ENCODE measurements at regions not wholly inside any gene's neighbourhood (a gene's known extent, or its start where the extent isn't known, plus 50 kb on each side); places are given as distances from the start of the nearest gene placed in this dataset.

DNA sequence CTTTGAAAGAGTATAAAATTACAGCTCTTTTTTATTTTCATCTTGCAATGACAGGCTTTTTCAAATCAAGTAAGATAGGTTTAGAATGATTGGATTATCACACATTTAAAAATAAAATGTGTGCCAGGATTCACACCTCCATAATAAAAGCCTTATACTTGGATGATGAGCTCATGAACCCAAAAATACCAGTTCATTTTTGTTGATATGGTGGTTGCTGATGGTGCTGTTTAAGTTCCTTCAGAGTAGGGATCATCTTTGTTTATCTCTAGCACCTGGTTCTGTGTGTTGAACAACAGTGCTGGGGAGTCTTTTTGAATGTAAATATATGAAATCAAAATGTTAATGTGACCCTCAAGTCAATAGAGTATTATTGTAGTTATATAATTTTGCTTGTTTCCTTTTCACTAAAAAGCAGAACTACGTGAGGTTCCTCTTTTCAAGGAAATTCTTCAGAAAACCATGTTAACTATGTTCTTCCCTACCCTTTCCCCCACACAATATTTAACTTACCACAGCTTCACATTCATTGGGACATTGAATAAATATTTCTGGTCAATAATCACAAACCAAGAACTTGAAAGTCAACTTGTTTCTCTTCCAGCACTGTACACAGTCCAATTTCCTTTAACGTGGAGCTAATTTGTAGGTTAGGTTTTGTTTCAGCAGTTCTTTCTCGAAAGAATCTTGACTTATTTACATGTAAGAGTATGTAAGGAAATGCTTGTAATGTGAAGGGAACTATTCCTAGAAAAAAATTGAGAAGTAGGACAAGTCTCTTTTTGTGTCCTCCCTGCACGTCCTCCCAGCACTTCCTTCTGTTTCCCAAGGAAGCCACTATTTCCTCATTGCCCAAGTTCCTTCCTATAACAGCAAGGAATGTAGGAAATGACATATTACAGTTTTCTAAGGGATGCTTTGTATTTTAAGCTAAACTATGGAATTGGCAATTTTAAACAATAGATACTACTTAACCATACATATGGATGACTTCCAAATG, 945.9 kb upstream of the CITED2 start:
- no peak overlapping the region for H3K4me3 ChIP-seq (ENCODE audit: insufficient read depth, low read length)
- no peaks in the 10 kb centered on the region for H3K36me3 ChIP-seq (ENCODE audit: insufficient read depth, low read length)
- H3K27me3 ChIP-seq (ENCODE audit: insufficient read depth, low read length): no peaks in the 10 kb centered on the region
- no peaks in the 10 kb centered on the region for H4K20me1 ChIP-seq (ENCODE audit: insufficient read depth, low read length)
- peaks cover 4% of the 10 kb centered on the region for H3K4me1 ChIP-seq (ENCODE audit: insufficient read depth, low read length)
- DNase-seq (ENCODE audit: insufficient read length, low spot score, missing footprints): no peak
- H3K27ac ChIP-seq (ENCODE audit: low read depth, low read length): no peak overlapping the region
- H3K4me2 ChIP-seq (ENCODE audit: insufficient read depth, low read length): peak overlapping the region; percentile 22
- TF ChIP-seq, protein P1, sequence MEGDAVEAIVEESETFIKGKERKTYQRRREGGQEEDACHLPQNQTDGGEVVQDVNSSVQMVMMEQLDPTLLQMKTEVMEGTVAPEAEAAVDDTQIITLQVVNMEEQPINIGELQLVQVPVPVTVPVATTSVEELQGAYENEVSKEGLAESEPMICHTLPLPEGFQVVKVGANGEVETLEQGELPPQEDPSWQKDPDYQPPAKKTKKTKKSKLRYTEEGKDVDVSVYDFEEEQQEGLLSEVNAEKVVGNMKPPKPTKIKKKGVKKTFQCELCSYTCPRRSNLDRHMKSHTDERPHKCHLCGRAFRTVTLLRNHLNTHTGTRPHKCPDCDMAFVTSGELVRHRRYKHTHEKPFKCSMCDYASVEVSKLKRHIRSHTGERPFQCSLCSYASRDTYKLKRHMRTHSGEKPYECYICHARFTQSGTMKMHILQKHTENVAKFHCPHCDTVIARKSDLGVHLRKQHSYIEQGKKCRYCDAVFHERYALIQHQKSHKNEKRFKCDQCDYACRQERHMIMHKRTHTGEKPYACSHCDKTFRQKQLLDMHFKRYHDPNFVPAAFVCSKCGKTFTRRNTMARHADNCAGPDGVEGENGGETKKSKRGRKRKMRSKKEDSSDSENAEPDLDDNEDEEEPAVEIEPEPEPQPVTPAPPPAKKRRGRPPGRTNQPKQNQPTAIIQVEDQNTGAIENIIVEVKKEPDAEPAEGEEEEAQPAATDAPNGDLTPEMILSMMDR (IDR thresholded peaks at IDR 0.05; ENCODE audit: extremely low read depth, low read depth, low read length): no peak
- H2AFZ ChIP-seq (ENCODE audit: low read length): peak overlapping the region; percentile 52
- no peaks in the 10 kb centered on the region for H3K79me2 ChIP-seq (ENCODE audit: insufficient read depth, low read length)
- no peaks in the 10 kb centered on the region for H3K9me3 ChIP-seq (ENCODE audit: low read depth, low read length)

DNA sequence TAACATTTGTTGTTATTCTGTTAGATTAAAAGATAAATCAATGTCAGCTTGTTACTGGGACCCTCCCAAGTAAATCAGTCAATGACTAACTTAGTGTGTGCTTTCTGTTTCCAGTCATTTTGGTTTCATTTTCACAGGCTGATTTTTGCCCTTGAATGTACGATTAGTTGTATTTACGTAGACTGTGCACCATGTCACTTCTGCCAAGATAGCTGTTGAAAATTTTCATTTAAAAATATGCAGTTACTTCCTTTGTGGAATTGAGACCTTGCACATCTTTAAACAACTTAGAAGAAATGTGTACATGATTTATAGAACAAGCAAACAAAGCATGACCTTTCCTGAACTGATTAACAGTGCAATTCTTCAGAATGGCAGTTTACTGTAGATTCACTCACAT, 944.8 kb upstream of the CITED2 start:
- Histone ChIP-seq H3K27ac (ENCODE audit: low read depth, low read length) (peak overlapping the region; percentile 26), H3K4me2 (ENCODE audit: insufficient read depth, low read length) (peak overlapping the region; percentile 76), H4K20me1 (ENCODE audit: insufficient read depth, low read length) (no peaks in the 10 kb centered on the region), H3K9me3 (ENCODE audit: low read depth, low read length) (no peaks in the 10 kb centered on the region), H3K79me2 (ENCODE audit: insufficient read depth, low read length) (no peaks in the 10 kb centered on the region), H3K36me3 (ENCODE audit: insufficient read depth, low read length) (no peaks in the 10 kb centered on the region), H3K4me3 (ENCODE audit: insufficient read depth, low read length) (peak overlapping the region; percentile 38), H3K4me1 (ENCODE audit: insufficient read depth, low read length) (peaks cover 4% of the 10 kb centered on the region), H3K27me3 (ENCODE audit: insufficient read depth, low read length) (no peaks in the 10 kb centered on the region), H2AFZ (ENCODE audit: low read length) (peak overlapping the region; percentile 80)
- no peak for DNase-seq (ENCODE audit: insufficient read length, low spot score, missing footprints)
- TF ChIP-seq, protein P1 (IDR thresholded peaks at IDR 0.05; ENCODE audit: extremely low read depth, low read depth, low read length): no peak

DNA sequence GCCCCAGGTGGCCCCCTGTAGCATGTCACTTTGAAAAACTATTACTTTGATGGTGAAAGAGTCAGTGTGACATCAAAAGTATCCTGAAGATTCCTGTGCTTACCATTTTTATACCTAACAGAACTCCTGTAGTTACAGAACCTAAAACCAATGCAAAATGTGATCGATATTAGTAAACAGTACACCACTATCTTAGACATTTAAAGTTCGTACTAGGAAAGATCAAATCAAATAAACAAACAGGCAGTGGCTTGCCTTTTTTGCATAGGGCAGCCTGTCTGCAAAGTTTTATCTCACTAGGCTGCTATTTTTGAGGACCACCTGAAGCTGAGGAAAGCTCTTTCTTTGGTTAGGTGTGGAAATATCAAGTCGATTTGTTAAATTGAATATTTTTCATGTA, 944.0 kb upstream of the CITED2 start:
- no peak overlapping the region for H3K27ac ChIP-seq (ENCODE audit: low read depth, low read length)
- TF ChIP-seq, protein P1 (IDR thresholded peaks at IDR 0.05; ENCODE audit: extremely low read depth, low read depth, low read length): no peak
- H2AFZ ChIP-seq (ENCODE audit: low read length): peak overlapping the region; percentile 80
- no peaks in the 10 kb centered on the region for H3K36me3 ChIP-seq (ENCODE audit: insufficient read depth, low read length)
- H3K4me3 ChIP-seq (ENCODE audit: insufficient read depth, low read length): no peak overlapping the region
- no peaks in the 10 kb centered on the region for H3K9me3 ChIP-seq (ENCODE audit: low read depth, low read length)
- no peak overlapping the region for H3K4me2 ChIP-seq (ENCODE audit: insufficient read depth, low read length)
- H3K79me2 ChIP-seq (ENCODE audit: insufficient read depth, low read length): no peaks in the 10 kb centered on the region
- no peaks in the 10 kb centered on the region for H4K20me1 ChIP-seq (ENCODE audit: insufficient read depth, low read length)
- DNase-seq (ENCODE audit: insufficient read length, low spot score, missing footprints): no peak
- H3K27me3 ChIP-seq (ENCODE audit: insufficient read depth, low read length): no peaks in the 10 kb centered on the region
- H3K4me1 ChIP-seq (ENCODE audit: insufficient read depth, low read length): peaks cover 4% of the 10 kb centered on the region

DNA sequence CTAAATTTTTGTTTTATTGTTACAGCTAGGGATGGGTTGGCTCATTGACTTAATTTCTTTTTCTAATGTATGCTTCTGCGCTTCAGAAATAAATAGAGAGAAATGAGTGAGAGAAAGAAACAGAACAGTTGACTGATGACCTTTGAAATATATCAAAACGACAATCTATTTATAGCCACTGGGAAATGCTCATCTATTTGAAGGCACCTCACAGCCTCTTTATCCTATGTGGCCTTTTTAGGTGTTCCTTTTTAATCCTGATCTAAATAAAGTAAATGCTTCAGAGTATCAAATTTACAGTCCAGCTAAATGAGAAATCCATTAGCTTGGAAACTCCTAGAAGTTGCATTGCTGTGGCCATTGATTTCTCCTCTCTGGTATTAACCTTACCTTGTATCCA, 943.5 kb upstream of the CITED2 start:
- H3K27me3 ChIP-seq (ENCODE audit: insufficient read depth, low read length): no peaks in the 10 kb centered on the region
- no peaks in the 10 kb centered on the region for H3K9me3 ChIP-seq (ENCODE audit: low read depth, low read length)
- H3K4me1 ChIP-seq (ENCODE audit: insufficient read depth, low read length): peaks cover 4% of the 10 kb centered on the region
- no peaks in the 10 kb centered on the region for H4K20me1 ChIP-seq (ENCODE audit: insufficient read depth, low read length)
- no peak for DNase-seq (ENCODE audit: insufficient read length, low spot score, missing footprints)
- H3K27ac ChIP-seq (ENCODE audit: low read depth, low read length): no peak overlapping the region
- no peak overlapping the region for H2AFZ ChIP-seq (ENCODE audit: low read length)
- no peaks in the 10 kb centered on the region for H3K79me2 ChIP-seq (ENCODE audit: insufficient read depth, low read length)
- H3K4me2 ChIP-seq (ENCODE audit: insufficient read depth, low read length): no peak overlapping the region
- TF ChIP-seq, protein P1 (IDR thresholded peaks at IDR 0.05; ENCODE audit: extremely low read depth, low read depth, low read length): no peak
- no peaks in the 10 kb centered on the region for H3K36me3 ChIP-seq (ENCODE audit: insufficient read depth, low read length)
- no peak overlapping the region for H3K4me3 ChIP-seq (ENCODE audit: insufficient read depth, low read length)
